ENCODE measurements at regions not wholly inside any gene's neighbourhood (a gene's known extent, or its start where the extent isn't known, plus 50 kb on each side); places are given as distances from the start of the nearest gene placed in this dataset.

DNA sequence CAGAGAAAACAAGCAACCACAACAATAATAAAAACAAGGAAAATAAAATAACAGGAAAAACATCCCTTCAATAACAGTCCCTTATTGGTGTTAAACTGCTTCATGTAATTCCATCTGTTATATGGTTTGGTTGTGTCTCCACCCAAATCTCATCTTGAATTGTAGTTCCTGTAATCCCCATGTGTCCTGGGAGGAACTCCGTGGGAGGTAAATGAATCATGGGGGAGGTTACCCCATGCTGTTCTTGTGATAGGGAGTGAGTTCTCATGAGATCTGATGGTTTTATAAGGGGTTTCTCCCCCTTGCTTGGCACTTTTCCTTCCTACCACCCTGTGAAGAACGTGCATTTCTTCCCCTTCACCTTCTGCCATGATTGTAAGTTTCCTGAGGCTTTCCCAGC lies 369.8 kb downstream of the TMEM232 start:
- no peak for FAIRE-seq
- H3K9me3 ChIP-seq (replicated peaks; ENCODE audit: control insufficient read depth, insufficient read depth, low read length): peaks cover 4% of the 10 kb centered on the region

More for the DNA sequence above, 369.8 kb downstream of the TMEM232 start:
- CTCF ChIA-PET: no interaction called here
- Histone ChIP-seq H4K20me1 (replicated peaks; ENCODE audit: control insufficient read depth, extremely low read depth, insufficient read depth, low read length) (no peaks in the 10 kb centered on the region), H3K36me3 (ENCODE audit: control insufficient read depth in 2 of 2, extremely low read depth in 1 of 2, insufficient read depth in 2 of 2, low read length in 2 of 2) (no peaks in the 10 kb centered on the region), H3K9ac (replicated peaks; ENCODE audit: extremely low read depth, insufficient read depth, low read length) (no peak overlapping the region), H3K4me3 (replicated peaks in 1 of 3; ENCODE audit: insufficient read depth in 1 of 3, low read depth in 1 of 3, low read length in 3 of 3) (no peak overlapping the region), H3K4me1 (ENCODE audit: control insufficient read depth, extremely low read depth, insufficient read depth, low read length) (no peaks in the 10 kb centered on the region), H3K9me1 (replicated peaks; ENCODE audit: control insufficient read depth, extremely low read depth, insufficient read depth, low read length) (no peaks in the 10 kb centered on the region), H2AFZ (ENCODE audit: low read depth, low read length) (no peak overlapping the region), H3K27ac (ENCODE audit: insufficient read depth, low read depth, low read length) (no peak overlapping the region), H3K4me2 (ENCODE audit: insufficient read depth, low read length) (no peak overlapping the region), H3K79me2 (ENCODE audit: control insufficient read depth, insufficient read depth, low read length) (no peaks in the 10 kb centered on the region), H3K27me3 (ENCODE audit: control insufficient read depth in 2 of 2, insufficient read depth in 2 of 2, low read length in 2 of 2) (no peaks in the 10 kb centered on the region)
- intact Hi-C loops (cut with micrococcal nuclease): no loop called here
- no peak for DNase-seq (ENCODE audit: low read depth, low spot score)
- POLR2A ChIA-PET: no interaction called here
- dilution Hi-C loops (cut with MboI; ENCODE audit: extremely low pct_ligation_motif_present, low sequenced_read_pairs): no loop called here
- TF ChIP-seq, protein P1, sequence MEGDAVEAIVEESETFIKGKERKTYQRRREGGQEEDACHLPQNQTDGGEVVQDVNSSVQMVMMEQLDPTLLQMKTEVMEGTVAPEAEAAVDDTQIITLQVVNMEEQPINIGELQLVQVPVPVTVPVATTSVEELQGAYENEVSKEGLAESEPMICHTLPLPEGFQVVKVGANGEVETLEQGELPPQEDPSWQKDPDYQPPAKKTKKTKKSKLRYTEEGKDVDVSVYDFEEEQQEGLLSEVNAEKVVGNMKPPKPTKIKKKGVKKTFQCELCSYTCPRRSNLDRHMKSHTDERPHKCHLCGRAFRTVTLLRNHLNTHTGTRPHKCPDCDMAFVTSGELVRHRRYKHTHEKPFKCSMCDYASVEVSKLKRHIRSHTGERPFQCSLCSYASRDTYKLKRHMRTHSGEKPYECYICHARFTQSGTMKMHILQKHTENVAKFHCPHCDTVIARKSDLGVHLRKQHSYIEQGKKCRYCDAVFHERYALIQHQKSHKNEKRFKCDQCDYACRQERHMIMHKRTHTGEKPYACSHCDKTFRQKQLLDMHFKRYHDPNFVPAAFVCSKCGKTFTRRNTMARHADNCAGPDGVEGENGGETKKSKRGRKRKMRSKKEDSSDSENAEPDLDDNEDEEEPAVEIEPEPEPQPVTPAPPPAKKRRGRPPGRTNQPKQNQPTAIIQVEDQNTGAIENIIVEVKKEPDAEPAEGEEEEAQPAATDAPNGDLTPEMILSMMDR (IDR thresholded peaks at IDR 0.05; ENCODE audit: extremely low read depth in 1 of 2, insufficient read depth in 1 of 2, low read depth in 1 of 2, low read length in 2 of 2): no peak
- TF ChIP-seq EZH2 (IDR thresholded peaks at IDR 0.05; ENCODE audit: borderline replicate concordance, low read depth, low read length, severe bottlenecking): no peak
- no peak for TF ChIP-seq MYC (IDR thresholded peaks at IDR 0.05; ENCODE audit: low read depth, low read length)
- no peak for TF ChIP-seq FOS (IDR thresholded peaks at IDR 0.05; ENCODE audit: borderline replicate concordance, insufficient read depth, low read length)
- TF ChIP-seq, protein P2, sequence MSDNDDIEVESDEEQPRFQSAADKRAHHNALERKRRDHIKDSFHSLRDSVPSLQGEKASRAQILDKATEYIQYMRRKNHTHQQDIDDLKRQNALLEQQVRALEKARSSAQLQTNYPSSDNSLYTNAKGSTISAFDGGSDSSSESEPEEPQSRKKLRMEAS (IDR thresholded peaks at IDR 0.05; ENCODE audit: insufficient read depth, insufficient read length): no peak
- TF ChIP-seq GATA2 (IDR thresholded peaks at IDR 0.05; ENCODE audit: insufficient read depth, insufficient read length, low read depth, low read length): no peak
- no peak for TF ChIP-seq POLR2A (IDR thresholded peaks at IDR 0.05; ENCODE audit: low read depth, low read length)
- no peak for TF ChIP-seq POLR2AphosphoS5 (IDR thresholded peaks at IDR 0.05; ENCODE audit: insufficient read depth, low read depth, low read length)
- no peak for TF ChIP-seq JUN (IDR thresholded peaks at IDR 0.05; ENCODE audit: borderline replicate concordance, insufficient read depth, insufficient read length, low read depth)
- BruUV-seq (replicated peaks): no TSS peak

Measured in endothelial cell of umbilical vein (primary cell).